Dendritic cell treated with granulocyte-macrophage colony-stimulating factor and Interleukin-4, amounts not matched to agents 40 ng/mL and 50 ng/mL, for 4 days (primary cell): ENCODE measurements at regions not wholly inside any gene's neighbourhood (a gene's known extent, or its start where the extent isn't known, plus 50 kb on each side); places are given as distances from the start of the nearest gene placed in this dataset.
"Not testable (repeated sequence)": the region's sequence is repeated elsewhere in the genome, so short reads cannot be mapped to it uniquely, and the experiment has no call there.

Source experiments
- H3K27ac Mint-ChIP-seq: one replicate; pipeline ENCODE4 v1.8.0; 2022; ENCODE audit warnings: mild to moderate bottlenecking, mixed read lengths
- H3K27me3 Mint-ChIP-seq: one replicate; pipeline ENCODE4 v1.8.0; 2022; ENCODE audit warnings: mild to moderate bottlenecking, mixed read lengths
- H3K36me3 Mint-ChIP-seq: one replicate; pipeline ENCODE4 v1.8.0; 2022; ENCODE audit warnings: low read depth, mixed read lengths
- H3K4me1 Mint-ChIP-seq: one replicate; pipeline ENCODE4 v1.8.0; 2022; ENCODE audit warnings: low read depth, mixed read lengths
- H3K4me3 Mint-ChIP-seq: one replicate; pipeline ENCODE4 v1.8.0; 2022; ENCODE audit warnings: mild to moderate bottlenecking, moderate library complexity, mixed read lengths
- H3K9me3 Mint-ChIP-seq: one replicate; pipeline ENCODE4 v1.8.0; 2022; ENCODE audit warnings: mixed read lengths
- intact Hi-C: fragments of 100-400 bp; cut with micrococcal nuclease; formaldehyde crosslinking; loops from one replicate; pipeline ENCODE4 v1.15.0; 2022

DNA sequence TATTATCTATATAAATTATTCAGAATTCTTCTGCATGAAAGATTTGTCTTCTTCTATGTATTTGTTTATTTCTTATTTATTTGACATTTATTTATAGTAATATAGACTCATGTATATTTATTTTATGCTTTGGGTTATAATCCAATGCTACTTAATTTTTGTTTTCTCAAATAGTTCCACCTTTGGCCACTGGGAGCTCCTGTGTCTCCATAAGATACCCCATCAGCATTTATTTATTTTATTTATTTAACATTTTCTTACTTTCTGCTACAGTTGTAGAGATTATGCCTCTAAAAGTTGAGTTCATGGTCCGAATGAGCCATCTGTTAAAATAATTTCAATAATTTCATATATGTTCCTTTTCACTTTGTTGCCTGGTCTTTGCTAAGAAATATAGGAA is 289.4 kb downstream of the ADGRL2 start:
- H3K4me3 Mint-ChIP-seq = no peak overlapping the region

DNA sequence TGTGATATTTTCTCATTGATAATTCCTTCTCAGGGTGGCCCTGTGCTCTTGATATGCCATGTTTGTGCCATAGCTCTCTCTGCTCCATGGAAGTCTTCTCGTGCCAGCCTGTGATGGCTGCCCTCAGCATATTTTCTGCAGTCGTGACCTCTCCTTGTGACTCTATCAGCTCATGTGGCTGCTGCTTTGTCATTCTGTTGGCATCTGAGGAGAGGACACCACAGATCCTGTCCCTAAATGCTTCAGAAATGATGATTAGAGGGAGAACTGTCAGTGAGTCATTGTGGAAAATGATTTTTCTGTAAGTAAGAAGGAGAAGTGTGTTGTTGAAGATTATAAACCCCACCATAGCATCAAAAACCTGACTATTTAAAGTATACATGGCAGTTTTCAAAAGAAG is 286.0 kb downstream of the ADGRL2 start:
- no peaks in the 10 kb centered on the region for H3K27me3 Mint-ChIP-seq
- H3K36me3 Mint-ChIP-seq = no peaks in the 10 kb centered on the region
- peaks cover 15% of the 10 kb centered on the region for H3K9me3 Mint-ChIP-seq
- H3K4me3 Mint-ChIP-seq = no peak overlapping the region
- intact Hi-C loops = no loop called here
- H3K27ac Mint-ChIP-seq = no peak overlapping the region
- no peaks in the 10 kb centered on the region for H3K4me1 Mint-ChIP-seq

More for the DNA sequence above, 289.4 kb downstream of the ADGRL2 start:
- no peaks in the 10 kb centered on the region for H3K9me3 Mint-ChIP-seq
- no peak overlapping the region for H3K27ac Mint-ChIP-seq
- H3K4me1 Mint-ChIP-seq = no peaks in the 10 kb centered on the region
- no peaks in the 10 kb centered on the region for H3K36me3 Mint-ChIP-seq
- no peaks in the 10 kb centered on the region for H3K27me3 Mint-ChIP-seq
- intact Hi-C loops = no loop called here

DNA sequence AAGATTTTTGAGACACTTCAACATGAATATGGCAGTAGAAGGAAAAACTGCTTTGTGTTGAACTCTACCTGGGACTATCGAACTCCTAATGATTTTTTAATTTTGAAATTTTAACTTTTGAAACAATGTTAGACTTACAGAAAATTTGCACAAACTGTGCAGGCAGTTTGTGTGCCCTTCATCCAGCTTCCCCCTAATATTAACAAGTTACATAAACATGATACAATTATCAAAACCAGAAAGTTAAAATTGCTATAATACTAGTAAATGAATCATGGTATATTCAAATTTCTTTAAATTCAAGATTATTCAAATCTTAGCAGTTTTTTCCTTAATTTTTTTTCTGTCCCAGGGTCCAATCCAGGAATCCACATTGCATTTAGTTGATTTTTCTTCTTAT is 278.9 kb downstream of the ADGRL2 start:
- intact Hi-C loops = no loop called here
- H3K9me3 Mint-ChIP-seq = peaks cover 15% of the 10 kb centered on the region

DNA sequence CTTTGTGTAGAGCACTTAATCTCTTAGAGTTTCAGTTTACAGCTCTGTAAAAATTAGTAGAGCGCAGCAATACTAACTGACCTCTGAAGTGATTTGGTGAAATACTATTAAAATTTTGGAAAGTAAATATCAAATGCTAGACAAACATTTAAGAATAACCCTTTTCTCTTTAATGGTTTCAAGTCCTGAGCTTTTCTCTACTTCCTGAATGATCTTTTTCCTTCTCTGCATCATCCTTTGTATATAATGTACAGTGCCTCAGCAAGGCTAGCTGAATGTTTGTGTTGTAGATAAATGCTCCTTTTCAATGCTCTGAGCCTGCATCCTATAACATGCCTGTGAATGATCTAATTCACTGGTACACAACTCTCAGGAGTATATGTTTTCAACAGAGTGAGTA is 272.9 kb downstream of the ADGRL2 start:
- Mint-ChIP-seq H3K27ac (no peak overlapping the region), H3K27me3 (no peaks in the 10 kb centered on the region), H3K4me3 (no peak overlapping the region), H3K9me3 (peaks cover 20% of the 10 kb centered on the region), H3K4me1 (no peaks in the 10 kb centered on the region), H3K36me3 (no peaks in the 10 kb centered on the region)
- intact Hi-C loops = no loop called here

More for the DNA sequence above, 278.9 kb downstream of the ADGRL2 start:
- Mint-ChIP-seq H3K4me3 (no peak overlapping the region), H3K36me3 (no peaks in the 10 kb centered on the region), H3K27me3 (no peaks in the 10 kb centered on the region), H3K4me1 (no peaks in the 10 kb centered on the region), H3K27ac (no peak overlapping the region)

DNA sequence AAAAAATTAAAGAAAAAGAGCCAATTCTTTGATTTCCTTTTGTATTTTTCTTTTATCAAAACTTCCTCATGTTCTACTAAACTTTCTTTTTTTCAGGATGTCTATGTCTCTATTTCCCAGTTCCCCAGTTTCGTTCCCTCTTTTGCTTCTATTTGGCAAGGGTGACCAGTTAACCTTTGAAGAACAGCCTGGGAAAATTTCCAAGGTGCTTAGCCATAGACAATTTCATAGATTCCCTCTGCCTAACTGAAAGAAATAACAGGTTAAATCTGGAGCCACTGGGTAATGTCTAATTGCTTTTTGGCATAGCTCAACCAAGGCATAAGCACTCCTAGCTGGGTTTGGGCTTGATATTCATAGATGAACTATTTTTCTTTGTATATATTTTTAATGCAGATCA is 272.3 kb downstream of the ADGRL2 start:
- H3K9me3 Mint-ChIP-seq = peaks cover 20% of the 10 kb centered on the region
- no peaks in the 10 kb centered on the region for H3K27me3 Mint-ChIP-seq
- H3K4me1 Mint-ChIP-seq = no peaks in the 10 kb centered on the region
- no peak overlapping the region for H3K27ac Mint-ChIP-seq
- no peaks in the 10 kb centered on the region for H3K36me3 Mint-ChIP-seq
- no peak overlapping the region for H3K4me3 Mint-ChIP-seq
- intact Hi-C loops = no loop called here

DNA sequence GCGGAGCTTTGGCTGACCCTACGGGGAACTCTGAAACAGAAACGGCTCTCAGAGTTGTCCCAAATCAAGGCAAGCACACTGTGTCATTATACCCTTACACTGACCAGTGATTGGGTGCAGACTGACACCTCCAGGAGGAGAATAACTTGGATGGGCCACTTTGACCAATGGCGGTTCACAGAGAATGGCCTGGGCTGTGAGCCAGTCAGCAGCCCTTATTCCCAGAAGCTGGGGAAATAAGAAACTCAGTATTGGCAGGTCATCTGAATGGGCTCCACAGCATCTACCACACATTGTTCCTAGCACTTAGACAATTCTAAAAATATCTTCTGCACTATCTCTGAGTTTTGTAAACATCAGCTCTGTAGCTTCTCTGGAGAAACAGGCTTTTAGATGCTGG is 265.2 kb downstream of the ADGRL2 start:
- Mint-ChIP-seq H3K4me3 (no peak overlapping the region), H3K4me1 (no peaks in the 10 kb centered on the region), H3K36me3 (no peaks in the 10 kb centered on the region), H3K27ac (no peak overlapping the region), H3K27me3 (no peaks in the 10 kb centered on the region), H3K9me3 (peaks cover 13% of the 10 kb centered on the region)
- intact Hi-C loops = no loop called here

DNA sequence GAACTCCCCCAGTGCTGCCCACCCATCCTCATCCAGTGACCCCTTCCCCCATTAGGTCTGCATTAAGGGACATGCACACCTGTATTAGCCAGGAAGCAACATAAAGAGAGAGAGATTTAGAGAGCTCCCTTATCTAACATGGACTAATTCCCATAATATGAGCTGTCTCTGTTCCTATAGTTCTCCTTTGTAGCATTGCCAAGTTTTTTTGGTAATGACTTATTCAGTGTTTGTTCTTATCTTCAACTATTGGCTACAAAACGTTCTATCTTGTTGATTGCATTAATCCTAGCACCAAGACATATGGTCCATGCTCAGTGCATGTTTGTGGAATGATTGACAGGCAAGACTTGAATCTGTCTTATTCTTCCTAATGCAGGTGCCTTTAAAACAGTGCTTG is 264.0 kb downstream of the ADGRL2 start:
- intact Hi-C loops = no loop called here
- Mint-ChIP-seq H3K27ac (no peak overlapping the region), H3K9me3 (peaks cover 12% of the 10 kb centered on the region), H3K27me3 (no peaks in the 10 kb centered on the region), H3K4me1 (no peaks in the 10 kb centered on the region), H3K36me3 (no peaks in the 10 kb centered on the region), H3K4me3 (no peak overlapping the region)

DNA sequence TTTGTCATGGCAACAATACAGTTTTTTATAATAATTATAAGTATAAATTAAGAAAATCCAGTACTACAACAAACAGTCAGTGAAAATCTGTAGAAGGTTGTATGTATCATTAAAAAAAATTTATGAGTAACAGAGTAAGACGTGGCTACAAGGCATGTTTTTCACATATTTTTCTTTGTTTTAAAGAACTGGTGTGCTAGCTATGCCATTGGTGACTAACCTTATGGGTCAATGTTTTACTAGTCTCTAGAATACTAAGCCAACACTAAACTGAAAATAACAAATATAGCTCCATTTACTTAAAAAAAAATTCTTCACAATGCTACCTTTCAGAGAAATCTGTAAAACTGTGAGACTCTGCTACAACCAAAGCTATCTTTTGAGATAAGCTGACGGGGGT is 261.5 kb downstream of the ADGRL2 start:
- Mint-ChIP-seq H3K27me3 (no peaks in the 10 kb centered on the region), H3K27ac (no peak overlapping the region), H3K4me1 (no peaks in the 10 kb centered on the region), H3K4me3 (no peak overlapping the region), H3K9me3 (peaks cover 23% of the 10 kb centered on the region), H3K36me3 (no peaks in the 10 kb centered on the region)
- intact Hi-C loops = no loop called here

DNA sequence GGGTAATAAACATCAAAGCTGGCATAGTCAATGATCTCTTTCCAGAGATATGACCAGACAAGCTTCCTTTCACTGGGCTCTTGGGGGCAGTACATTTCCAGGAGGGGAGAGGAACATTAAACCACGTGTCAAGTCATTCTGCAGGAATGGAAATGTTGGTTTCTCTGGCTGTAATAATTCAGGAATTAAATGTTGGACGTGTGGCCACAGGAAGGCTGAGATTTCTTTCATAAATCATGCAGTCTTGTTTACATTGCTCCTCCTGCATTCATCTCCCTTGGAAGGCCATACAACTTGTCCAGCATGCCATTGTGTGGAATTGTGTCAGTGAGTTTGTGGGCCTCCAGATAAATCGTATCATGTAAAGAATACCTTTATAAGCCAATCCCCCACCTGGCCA is 259.2 kb downstream of the ADGRL2 start:
- intact Hi-C loops = no loop called here
- H3K9me3 Mint-ChIP-seq = peaks cover 45% of the 10 kb centered on the region
- no peak overlapping the region for H3K4me3 Mint-ChIP-seq
- no peaks in the 10 kb centered on the region for H3K27me3 Mint-ChIP-seq
- no peaks in the 10 kb centered on the region for H3K36me3 Mint-ChIP-seq
- H3K4me1 Mint-ChIP-seq = no peaks in the 10 kb centered on the region
- no peak overlapping the region for H3K27ac Mint-ChIP-seq

DNA sequence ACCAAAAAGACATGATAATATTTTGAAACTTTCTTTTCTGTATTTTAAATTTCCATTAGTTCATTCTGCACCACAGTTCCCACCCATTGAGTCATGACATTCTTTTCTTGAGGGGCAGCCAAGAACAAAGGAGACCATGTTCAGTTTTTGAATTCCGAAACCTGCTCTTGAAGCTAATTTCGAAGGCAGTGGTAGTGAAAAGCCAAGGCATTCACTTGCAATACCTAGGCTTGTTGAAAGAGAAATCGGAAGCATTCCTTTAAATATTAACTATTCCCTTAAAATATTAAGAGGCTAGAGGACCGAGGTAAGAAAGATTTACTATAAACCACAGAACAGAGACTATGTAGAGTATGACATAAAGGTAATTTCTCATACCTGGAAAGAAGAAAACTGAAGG is 256.3 kb downstream of the ADGRL2 start:
- intact Hi-C loops = no loop called here
- Mint-ChIP-seq H3K4me3 (no peak overlapping the region), H3K27ac (no peak overlapping the region), H3K36me3 (no peaks in the 10 kb centered on the region), H3K4me1 (no peaks in the 10 kb centered on the region), H3K27me3 (no peaks in the 10 kb centered on the region), H3K9me3 (peaks cover 36% of the 10 kb centered on the region)

DNA sequence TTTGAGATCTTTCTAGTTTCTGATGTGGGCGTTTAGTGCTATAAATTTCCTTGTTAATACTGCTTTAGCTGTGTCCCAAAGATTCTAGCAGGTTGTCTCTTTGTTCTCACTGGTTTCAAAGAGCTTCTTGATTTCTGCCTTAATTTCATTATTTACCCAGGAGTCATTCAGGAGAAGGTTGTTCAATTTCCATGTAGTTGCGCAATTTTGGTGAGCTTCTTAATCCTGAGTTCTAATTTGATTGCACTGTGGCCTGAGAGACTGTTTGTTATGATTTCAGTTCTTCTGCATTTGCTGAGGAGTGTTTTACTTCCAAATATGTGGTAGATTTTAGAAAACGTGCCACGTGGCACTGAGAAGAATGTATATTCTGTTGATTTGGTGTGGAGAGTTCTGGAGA is 254.6 kb downstream of the ADGRL2 start:
- H3K4me1 Mint-ChIP-seq, H3K36me3 Mint-ChIP-seq, H3K4me3 Mint-ChIP-seq, H3K27ac Mint-ChIP-seq, H3K27me3 Mint-ChIP-seq, intact Hi-C loops: not testable (repeated sequence)
- H3K9me3 Mint-ChIP-seq = peaks cover 49% of the 10 kb centered on the region

DNA sequence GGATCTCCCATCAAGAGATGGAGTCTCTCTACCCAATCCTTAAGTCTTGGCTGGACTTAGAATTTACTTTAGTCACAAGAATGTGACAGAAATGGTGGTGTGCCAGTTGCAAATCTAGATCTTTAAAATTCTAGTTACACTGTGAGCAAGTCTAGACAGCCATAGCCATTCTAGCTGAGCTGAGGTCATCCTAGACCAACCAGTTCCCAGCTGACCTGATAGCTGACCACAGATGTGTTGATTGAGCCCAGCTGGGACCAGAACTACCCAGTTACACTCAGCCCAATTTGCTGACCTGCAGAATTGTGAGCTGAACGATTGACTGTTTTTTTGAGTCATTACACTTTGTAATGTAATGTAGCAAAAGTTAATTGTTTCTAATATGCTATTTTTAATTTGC is 251.8 kb downstream of the ADGRL2 start:
- Mint-ChIP-seq H3K9me3 (peaks cover 41% of the 10 kb centered on the region), H3K27me3 (no peaks in the 10 kb centered on the region), H3K27ac (no peak overlapping the region), H3K4me1 (no peaks in the 10 kb centered on the region), H3K36me3 (no peaks in the 10 kb centered on the region), H3K4me3 (no peak overlapping the region)
- intact Hi-C loops = no loop called here

DNA sequence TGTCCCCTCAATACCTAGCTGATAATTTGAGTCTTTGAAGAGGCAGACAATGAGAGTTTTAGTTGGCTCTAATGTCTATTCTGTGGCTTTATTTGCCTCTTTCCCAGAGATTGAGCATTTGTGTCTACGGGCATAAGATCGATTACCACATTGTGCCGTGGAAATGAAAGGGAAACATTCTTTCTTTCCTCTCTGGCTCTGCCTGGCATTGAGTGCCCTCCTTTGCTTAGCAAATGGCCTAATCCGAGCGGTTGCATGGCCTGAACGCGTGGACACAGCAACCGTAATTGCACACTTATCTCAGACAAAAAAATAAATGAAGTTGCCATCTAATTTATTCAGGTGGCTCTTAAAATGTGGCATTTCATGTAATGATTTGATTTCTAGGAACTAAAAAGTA is 247.9 kb downstream of the ADGRL2 start:
- intact Hi-C loops = no loop called here
- Mint-ChIP-seq H3K36me3 (no peaks in the 10 kb centered on the region), H3K4me3 (no peak overlapping the region), H3K9me3 (peaks cover 22% of the 10 kb centered on the region), H3K4me1 (no peaks in the 10 kb centered on the region), H3K27me3 (no peaks in the 10 kb centered on the region), H3K27ac (no peak overlapping the region)

DNA sequence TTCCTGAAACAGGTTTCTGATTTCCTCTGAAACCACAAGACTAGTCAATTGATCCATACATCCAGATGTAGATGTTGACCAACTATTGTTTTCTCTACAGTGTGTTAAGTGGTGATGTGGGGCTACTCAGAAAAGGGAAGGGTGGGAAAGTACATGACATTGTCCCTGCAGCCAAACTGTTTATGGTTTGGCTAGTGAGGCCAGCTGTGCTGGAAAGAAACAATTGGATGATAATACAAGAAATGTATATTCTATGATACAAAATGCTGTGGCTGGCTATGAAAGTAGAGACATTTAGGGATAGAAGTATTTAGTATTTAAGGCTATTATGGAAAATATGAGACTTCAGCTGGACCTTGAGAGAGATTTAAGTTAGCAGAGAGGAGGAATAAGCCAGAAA is 244.5 kb downstream of the ADGRL2 start:
- Mint-ChIP-seq H3K9me3 (peaks cover 25% of the 10 kb centered on the region), H3K4me3 (no peak overlapping the region), H3K27me3 (no peaks in the 10 kb centered on the region), H3K4me1 (no peaks in the 10 kb centered on the region), H3K27ac (no peak overlapping the region), H3K36me3 (no peaks in the 10 kb centered on the region)
- intact Hi-C loops = no loop called here

DNA sequence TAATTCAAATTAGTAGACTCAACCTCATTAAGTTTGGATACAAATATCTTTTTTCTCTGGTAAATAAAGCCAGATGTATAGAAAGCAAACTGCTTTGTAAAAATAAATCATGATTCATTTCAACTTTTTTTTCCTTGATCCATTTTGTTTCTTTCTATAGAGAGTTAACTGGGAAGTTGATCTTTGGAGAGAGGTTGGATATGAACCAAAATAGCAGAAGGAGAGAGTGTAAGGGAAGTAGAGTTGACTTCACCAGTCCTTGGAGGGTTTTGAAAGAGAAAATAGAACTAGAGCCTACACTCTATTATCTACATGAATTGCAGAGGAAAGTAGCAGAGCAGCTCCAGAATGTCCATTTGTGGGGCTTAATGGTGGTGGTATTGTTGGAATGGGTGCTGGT is 243.8 kb downstream of the ADGRL2 start:
- intact Hi-C loops = no loop called here
- Mint-ChIP-seq H3K9me3 (peaks cover 32% of the 10 kb centered on the region), H3K27ac (no peak overlapping the region), H3K36me3 (no peaks in the 10 kb centered on the region), H3K4me1 (no peaks in the 10 kb centered on the region), H3K27me3 (no peaks in the 10 kb centered on the region), H3K4me3 (no peak overlapping the region)

DNA sequence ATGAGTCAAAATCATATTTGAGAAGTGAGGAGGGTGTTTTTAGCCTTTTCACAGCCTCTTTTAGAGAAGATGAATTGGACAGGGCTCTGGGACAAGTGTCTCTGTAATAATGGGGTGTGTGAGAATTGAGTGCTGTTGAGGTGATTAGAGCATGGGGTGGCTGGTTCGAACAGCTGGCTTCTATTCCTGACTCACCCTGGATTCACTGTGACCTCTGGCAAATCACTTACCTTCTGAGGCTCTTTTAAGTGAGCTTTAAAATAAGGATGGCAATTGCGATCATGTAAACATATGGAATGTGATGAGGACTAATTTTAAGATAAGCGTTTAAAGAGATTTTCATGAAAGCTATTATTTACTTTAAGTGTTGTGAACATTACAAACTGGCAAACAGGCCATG is 243.4 kb downstream of the ADGRL2 start:
- intact Hi-C loops = no loop called here
- H3K4me1 Mint-ChIP-seq = no peaks in the 10 kb centered on the region
- no peak overlapping the region for H3K4me3 Mint-ChIP-seq
- no peak overlapping the region for H3K27ac Mint-ChIP-seq
- H3K9me3 Mint-ChIP-seq = peaks cover 35% of the 10 kb centered on the region
- H3K36me3 Mint-ChIP-seq = no peaks in the 10 kb centered on the region
- no peaks in the 10 kb centered on the region for H3K27me3 Mint-ChIP-seq
